WTC11 (cell line): ENCODE measurements at regions not wholly inside any gene's neighbourhood (a gene's known extent, or its start where the extent isn't known, plus 50 kb on each side); places are given as distances from the start of the nearest gene placed in this dataset.

Experiments
- ATAC-seq: fragments of 200-7000 bp; cut with Tn5 transposase; 2 replicates; pipeline ENCODE4 v1.10.0; 2021; ENCODE audit warnings: mild to moderate bottlenecking, moderate library complexity
- CTCF ChIA-PET: fragments of 300-600 bp; sonication (Branson Sonifier 250); formaldehyde crosslinking; loops from one replicate; lab custom pipeline; 2021; ENCODE audit warnings: antibody characterized with exemption; lab: Charles Lee
- POLR2A ChIA-PET: fragments of 350-600 bp; sonication (Branson Sonifier 250); formaldehyde crosslinking; loops from one replicate; lab custom pipeline; 2021; ENCODE audit warnings: antibody characterized with exemption; lab: Charles Lee
- DNase-seq: peaks from one replicate; pipeline ENCODE4 v3.0.0; 2021; ENCODE audit warnings: low spot score
- H3K27ac Mint-ChIP-seq: 2 replicates; pipeline ENCODE4 v1.8.0; 2021; ENCODE audit warnings: mixed read lengths
- H3K27me3 Mint-ChIP-seq: 2 replicates; pipeline ENCODE4 v1.8.0; 2021; ENCODE audit warnings: low read depth, mild to moderate bottlenecking, moderate library complexity, mixed read lengths
- H3K36me3 Mint-ChIP-seq: 2 replicates; pipeline ENCODE4 v1.8.0; 2021; ENCODE audit warnings: mixed read lengths
- H3K4me1 Mint-ChIP-seq: 2 replicates; pipeline ENCODE4 v1.8.0; 2022; ENCODE audit warnings: mixed read lengths
- H3K4me3 Mint-ChIP-seq: 2 replicates; pipeline ENCODE4 v1.8.0; 2021; ENCODE audit warnings: mild to moderate bottlenecking, moderate library complexity, mixed read lengths
- H3K9me3 Mint-ChIP-seq: 2 replicates; pipeline ENCODE4 v1.8.0; 2021; ENCODE audit warnings: mixed read lengths
- ESRRA ChIP-seq: sonication (generic); formaldehyde crosslinking; IDR thresholded peaks from 2 replicates; pipeline ENCODE4 v1.8.1; 2022; ENCODE audit warnings: mild to moderate bottlenecking, missing genetic modification reagents, borderline replicate concordance
- FOXK1 ChIP-seq: sonication (generic); formaldehyde crosslinking; IDR thresholded peaks from 2 replicates; pipeline ENCODE4 v1.8.0; 2022; ENCODE audit warnings: mild to moderate bottlenecking, moderate library complexity, missing genetic modification reagents
- HMGA2 ChIP-seq: fragments of 250-450 bp; sonication (Bioruptor Pico); IDR thresholded peaks from 2 replicates; pipeline ENCODE4 v1.4.0; 2021; ENCODE audit warnings: mild to moderate bottlenecking, moderate library complexity
- JAZF1 ChIP-seq: fragments of 250-450 bp; sonication (Bioruptor Pico); IDR thresholded peaks from 2 replicates; pipeline ENCODE4 v1.9.0; 2021; ENCODE audit warnings: moderate library complexity, mild to moderate bottlenecking, inconsistent platforms
- SMAD3 ChIP-seq: sonication (generic); formaldehyde crosslinking; IDR thresholded peaks from 2 replicates; pipeline ENCODE4 v1.8.0; 2022; ENCODE audit warnings: missing genetic modification reagents, mild to moderate bottlenecking, borderline replicate concordance
- SOX15 ChIP-seq: fragments of 250-450 bp; sonication (Bioruptor Pico); IDR thresholded peaks from 2 replicates; pipeline ENCODE4 v1.9.0; 2021; ENCODE audit warnings: mild to moderate bottlenecking
- TCF7 ChIP-seq: sonication (generic); formaldehyde crosslinking; IDR thresholded peaks from 2 replicates; pipeline ENCODE4 v1.8.0; 2022; ENCODE audit warnings: mild to moderate bottlenecking, low read depth, missing genetic modification reagents, moderate library complexity
- TF ChIP-seq, protein P1 (sequence below): sonication (generic); formaldehyde crosslinking; conservative IDR thresholded peaks from 2 replicates; pipeline ENCODE4 v1.8.1; 2023; ENCODE audit warnings: mild to moderate bottlenecking, low read depth, missing genetic modification reagents, moderate library complexity
- TF ChIP-seq, protein P2 (sequence below): sonication (generic); formaldehyde crosslinking; IDR thresholded peaks from 2 replicates; pipeline ENCODE4 v1.8.0; 2023; ENCODE audit warnings: missing genetic modification reagents
- TF ChIP-seq, protein P3 (sequence below): fragments of 250-450 bp; sonication (Bioruptor Pico); IDR thresholded peaks from 2 replicates; pipeline ENCODE4 v1.8.0; 2021; ENCODE audit warnings: mild to moderate bottlenecking
- TF ChIP-seq, protein P4 (sequence below): fragments of 250-450 bp; sonication (Bioruptor Pico); IDR thresholded peaks from 2 replicates; pipeline ENCODE4 v1.9.0; 2021; ENCODE audit warnings: mild to moderate bottlenecking
- TF ChIP-seq, protein P5 (sequence below): sonication (generic); formaldehyde crosslinking; IDR thresholded peaks from 2 replicates; pipeline ENCODE4 v1.8.1; 2022; ENCODE audit warnings: missing genetic modification reagents, borderline replicate concordance
- TF ChIP-seq, protein P6 (sequence below): sonication (generic); formaldehyde crosslinking; IDR thresholded peaks from 2 replicates; pipeline ENCODE4 v1.8.1; 2023; ENCODE audit warnings: mild to moderate bottlenecking, moderate library complexity, missing genetic modification reagents
- TF ChIP-seq, protein P7 (sequence below): fragments of 250-450 bp; sonication (Bioruptor Pico); IDR thresholded peaks from 2 replicates; pipeline ENCODE4 v1.9.0; 2021; ENCODE audit warnings: mild to moderate bottlenecking, borderline replicate concordance

DNA sequence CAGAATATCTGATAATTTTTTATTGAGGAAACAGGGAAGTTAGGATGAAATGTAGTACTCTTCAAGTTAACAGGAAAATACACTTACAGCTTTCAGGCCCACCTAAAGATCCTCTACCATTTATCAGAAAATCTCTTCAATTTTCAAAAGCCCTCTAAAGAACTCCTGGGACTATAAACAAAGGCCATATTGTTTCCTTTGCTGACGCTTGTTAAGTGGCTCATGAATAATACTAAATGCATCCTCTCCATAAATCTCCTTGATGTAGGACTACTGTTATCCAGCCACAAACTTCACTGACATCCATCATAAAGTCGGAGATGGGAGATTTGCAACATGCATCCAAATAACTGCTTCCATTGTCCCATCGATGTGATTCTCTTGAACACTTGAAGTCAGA, 326.5 kb downstream of the ZIC1 start:
- CTCF ChIA-PET = no interaction called here
- Mint-ChIP-seq H3K27me3 (no peaks in the 10 kb centered on the region), H3K9me3 (no peaks in the 10 kb centered on the region), H3K36me3 (no peaks in the 10 kb centered on the region), H3K27ac (no peak overlapping the region), H3K4me3 (no peak overlapping the region), H3K4me1 (peaks cover 39% of the 10 kb centered on the region)
- POLR2A ChIA-PET = no interaction called here
- DNase-seq = no peak
- TF ChIP-seq, protein P1, sequence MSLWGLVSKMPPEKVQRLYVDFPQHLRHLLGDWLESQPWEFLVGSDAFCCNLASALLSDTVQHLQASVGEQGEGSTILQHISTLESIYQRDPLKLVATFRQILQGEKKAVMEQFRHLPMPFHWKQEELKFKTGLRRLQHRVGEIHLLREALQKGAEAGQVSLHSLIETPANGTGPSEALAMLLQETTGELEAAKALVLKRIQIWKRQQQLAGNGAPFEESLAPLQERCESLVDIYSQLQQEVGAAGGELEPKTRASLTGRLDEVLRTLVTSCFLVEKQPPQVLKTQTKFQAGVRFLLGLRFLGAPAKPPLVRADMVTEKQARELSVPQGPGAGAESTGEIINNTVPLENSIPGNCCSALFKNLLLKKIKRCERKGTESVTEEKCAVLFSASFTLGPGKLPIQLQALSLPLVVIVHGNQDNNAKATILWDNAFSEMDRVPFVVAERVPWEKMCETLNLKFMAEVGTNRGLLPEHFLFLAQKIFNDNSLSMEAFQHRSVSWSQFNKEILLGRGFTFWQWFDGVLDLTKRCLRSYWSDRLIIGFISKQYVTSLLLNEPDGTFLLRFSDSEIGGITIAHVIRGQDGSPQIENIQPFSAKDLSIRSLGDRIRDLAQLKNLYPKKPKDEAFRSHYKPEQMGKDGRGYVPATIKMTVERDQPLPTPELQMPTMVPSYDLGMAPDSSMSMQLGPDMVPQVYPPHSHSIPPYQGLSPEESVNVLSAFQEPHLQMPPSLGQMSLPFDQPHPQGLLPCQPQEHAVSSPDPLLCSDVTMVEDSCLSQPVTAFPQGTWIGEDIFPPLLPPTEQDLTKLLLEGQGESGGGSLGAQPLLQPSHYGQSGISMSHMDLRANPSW (CRISPR knock-in tag) = no peak
- TF ChIP-seq, protein P2, sequence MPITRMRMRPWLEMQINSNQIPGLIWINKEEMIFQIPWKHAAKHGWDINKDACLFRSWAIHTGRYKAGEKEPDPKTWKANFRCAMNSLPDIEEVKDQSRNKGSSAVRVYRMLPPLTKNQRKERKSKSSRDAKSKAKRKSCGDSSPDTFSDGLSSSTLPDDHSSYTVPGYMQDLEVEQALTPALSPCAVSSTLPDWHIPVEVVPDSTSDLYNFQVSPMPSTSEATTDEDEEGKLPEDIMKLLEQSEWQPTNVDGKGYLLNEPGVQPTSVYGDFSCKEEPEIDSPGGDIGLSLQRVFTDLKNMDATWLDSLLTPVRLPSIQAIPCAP = no peak
- TF ChIP-seq, protein P3, sequence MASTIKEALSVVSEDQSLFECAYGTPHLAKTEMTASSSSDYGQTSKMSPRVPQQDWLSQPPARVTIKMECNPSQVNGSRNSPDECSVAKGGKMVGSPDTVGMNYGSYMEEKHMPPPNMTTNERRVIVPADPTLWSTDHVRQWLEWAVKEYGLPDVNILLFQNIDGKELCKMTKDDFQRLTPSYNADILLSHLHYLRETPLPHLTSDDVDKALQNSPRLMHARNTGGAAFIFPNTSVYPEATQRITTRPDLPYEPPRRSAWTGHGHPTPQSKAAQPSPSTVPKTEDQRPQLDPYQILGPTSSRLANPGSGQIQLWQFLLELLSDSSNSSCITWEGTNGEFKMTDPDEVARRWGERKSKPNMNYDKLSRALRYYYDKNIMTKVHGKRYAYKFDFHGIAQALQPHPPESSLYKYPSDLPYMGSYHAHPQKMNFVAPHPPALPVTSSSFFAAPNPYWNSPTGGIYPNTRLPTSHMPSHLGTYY = no peak
- TF ChIP-seq, protein P4, sequence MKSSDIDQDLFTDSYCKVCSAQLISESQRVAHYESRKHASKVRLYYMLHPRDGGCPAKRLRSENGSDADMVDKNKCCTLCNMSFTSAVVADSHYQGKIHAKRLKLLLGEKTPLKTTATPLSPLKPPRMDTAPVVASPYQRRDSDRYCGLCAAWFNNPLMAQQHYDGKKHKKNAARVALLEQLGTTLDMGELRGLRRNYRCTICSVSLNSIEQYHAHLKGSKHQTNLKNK (CRISPR knock-in tag) = no peak
- TF ChIP-seq, protein P5, sequence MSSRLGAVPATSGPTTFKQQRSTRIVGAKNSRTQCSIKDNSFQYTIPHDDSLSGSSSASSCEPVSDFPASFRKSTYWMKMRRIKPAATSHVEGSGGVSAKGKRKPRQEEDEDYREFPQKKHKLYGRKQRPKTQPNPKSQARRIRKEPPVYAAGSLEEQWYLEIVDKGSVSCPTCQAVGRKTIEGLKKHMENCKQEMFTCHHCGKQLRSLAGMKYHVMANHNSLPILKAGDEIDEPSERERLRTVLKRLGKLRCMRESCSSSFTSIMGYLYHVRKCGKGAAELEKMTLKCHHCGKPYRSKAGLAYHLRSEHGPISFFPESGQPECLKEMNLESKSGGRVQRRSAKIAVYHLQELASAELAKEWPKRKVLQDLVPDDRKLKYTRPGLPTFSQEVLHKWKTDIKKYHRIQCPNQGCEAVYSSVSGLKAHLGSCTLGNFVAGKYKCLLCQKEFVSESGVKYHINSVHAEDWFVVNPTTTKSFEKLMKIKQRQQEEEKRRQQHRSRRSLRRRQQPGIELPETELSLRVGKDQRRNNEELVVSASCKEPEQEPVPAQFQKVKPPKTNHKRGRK (CRISPR knock-in tag) = no peak
- TF ChIP-seq HMGA2 (CRISPR knock-in tag) (no peak), SOX15 (CRISPR knock-in tag) (no peak), ESRRA (CRISPR knock-in tag) (no peak), FOXK1 (no peak), JAZF1 (CRISPR knock-in tag) (no peak), SMAD3 (CRISPR knock-in tag) (no peak), TCF7 (CRISPR knock-in tag) (no peak)
- TF ChIP-seq, protein P6, sequence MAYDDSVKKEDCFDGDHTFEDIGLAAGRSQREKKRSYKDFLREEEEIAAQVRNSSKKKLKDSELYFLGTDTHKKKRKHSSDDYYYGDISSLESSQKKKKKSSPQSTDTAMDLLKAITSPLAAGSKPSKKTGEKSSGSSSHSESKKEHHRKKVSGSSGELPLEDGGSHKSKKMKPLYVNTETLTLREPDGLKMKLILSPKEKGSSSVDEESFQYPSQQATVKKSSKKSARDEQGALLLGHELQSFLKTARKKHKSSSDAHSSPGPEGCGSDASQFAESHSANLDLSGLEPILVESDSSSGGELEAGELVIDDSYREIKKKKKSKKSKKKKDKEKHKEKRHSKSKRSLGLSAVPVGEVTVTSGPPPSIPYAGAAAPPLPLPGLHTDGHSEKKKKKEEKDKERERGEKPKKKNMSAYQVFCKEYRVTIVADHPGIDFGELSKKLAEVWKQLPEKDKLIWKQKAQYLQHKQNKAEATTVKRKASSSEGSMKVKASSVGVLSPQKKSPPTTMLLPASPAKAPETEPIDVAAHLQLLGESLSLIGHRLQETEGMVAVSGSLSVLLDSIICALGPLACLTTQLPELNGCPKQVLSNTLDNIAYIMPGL (CRISPR knock-in tag) = no peak
- TF ChIP-seq, protein P7, sequence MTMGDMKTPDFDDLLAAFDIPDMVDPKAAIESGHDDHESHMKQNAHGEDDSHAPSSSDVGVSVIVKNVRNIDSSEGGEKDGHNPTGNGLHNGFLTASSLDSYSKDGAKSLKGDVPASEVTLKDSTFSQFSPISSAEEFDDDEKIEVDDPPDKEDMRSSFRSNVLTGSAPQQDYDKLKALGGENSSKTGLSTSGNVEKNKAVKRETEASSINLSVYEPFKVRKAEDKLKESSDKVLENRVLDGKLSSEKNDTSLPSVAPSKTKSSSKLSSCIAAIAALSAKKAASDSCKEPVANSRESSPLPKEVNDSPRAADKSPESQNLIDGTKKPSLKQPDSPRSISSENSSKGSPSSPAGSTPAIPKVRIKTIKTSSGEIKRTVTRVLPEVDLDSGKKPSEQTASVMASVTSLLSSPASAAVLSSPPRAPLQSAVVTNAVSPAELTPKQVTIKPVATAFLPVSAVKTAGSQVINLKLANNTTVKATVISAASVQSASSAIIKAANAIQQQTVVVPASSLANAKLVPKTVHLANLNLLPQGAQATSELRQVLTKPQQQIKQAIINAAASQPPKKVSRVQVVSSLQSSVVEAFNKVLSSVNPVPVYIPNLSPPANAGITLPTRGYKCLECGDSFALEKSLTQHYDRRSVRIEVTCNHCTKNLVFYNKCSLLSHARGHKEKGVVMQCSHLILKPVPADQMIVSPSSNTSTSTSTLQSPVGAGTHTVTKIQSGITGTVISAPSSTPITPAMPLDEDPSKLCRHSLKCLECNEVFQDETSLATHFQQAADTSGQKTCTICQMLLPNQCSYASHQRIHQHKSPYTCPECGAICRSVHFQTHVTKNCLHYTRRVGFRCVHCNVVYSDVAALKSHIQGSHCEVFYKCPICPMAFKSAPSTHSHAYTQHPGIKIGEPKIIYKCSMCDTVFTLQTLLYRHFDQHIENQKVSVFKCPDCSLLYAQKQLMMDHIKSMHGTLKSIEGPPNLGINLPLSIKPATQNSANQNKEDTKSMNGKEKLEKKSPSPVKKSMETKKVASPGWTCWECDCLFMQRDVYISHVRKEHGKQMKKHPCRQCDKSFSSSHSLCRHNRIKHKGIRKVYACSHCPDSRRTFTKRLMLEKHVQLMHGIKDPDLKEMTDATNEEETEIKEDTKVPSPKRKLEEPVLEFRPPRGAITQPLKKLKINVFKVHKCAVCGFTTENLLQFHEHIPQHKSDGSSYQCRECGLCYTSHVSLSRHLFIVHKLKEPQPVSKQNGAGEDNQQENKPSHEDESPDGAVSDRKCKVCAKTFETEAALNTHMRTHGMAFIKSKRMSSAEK (CRISPR knock-in tag) = no peak
- ATAC-seq = no peak
